ENCODE measurements at regions not wholly inside any gene's neighbourhood (a gene's known extent, or its start where the extent isn't known, plus 50 kb on each side); places are given as distances from the start of the nearest gene placed in this dataset.

- no peak overlapping the region for H3K27ac ChIP-seq (ENCODE audit: low read depth in 2 of 2, low read length in 1 of 2)
- H3F3A ChIP-seq (replicated peaks; ENCODE audit: insufficient read depth): no peaks in the 10 kb centered on the region
- H4K20me1 ChIP-seq (ENCODE audit: insufficient read depth): no peaks in the 10 kb centered on the region
- CTCF ChIA-PET: no interaction called here
- WGBS (ENCODE audit: low lambda C conversion rate): 6% methylated on average over 3 of the region's 3 CpGs
- DNase-seq: no peak
- H3K79me2 ChIP-seq (ENCODE audit: insufficient read depth): no peaks in the 10 kb centered on the region
- peaks cover 4% of the 10 kb centered on the region; the same call in 1 of the 2 replicates for H3K9me3 ChIP-seq
- H3K4me2 ChIP-seq: no peak overlapping the region
- H3K9ac ChIP-seq: no peak overlapping the region
- POLR2A ChIA-PET: no interaction called here
- no peaks in the 10 kb centered on the region for H3K36me3 ChIP-seq (replicated peaks in 1 of 2; ENCODE audit: control insufficient read depth in 1 of 2, insufficient read depth in 2 of 2, low read length in 1 of 2)
- no peak overlapping the region for H2AFZ ChIP-seq (ENCODE audit: low read depth)
- H3K4me3 ChIP-seq (ENCODE audit: low read depth in 2 of 2, low read length in 1 of 2): no peak overlapping the region
- no peak for TF ChIP-seq GATA2 (CRISPR knock-in tag; IDR thresholded peaks at IDR 0.05)
- no peak for TF ChIP-seq CTCF (IDR thresholded peaks at IDR 0.05)
- no peak for TF ChIP-seq FOSL2 (IDR thresholded peaks at IDR 0.05; ENCODE audit: borderline replicate concordance, low read depth)
- TF ChIP-seq REST (IDR thresholded peaks at IDR 0.05; ENCODE audit: low read depth, low read length): no peak
- no peak for TF ChIP-seq POLR2AphosphoS5 (IDR thresholded peaks at IDR 0.05; ENCODE audit: low read depth, low read length)
- TF ChIP-seq ZBTB33 (IDR thresholded peaks at IDR 0.05; ENCODE audit: borderline replicate concordance, low read depth): no peak
- no peak for TF ChIP-seq MEF2A (IDR thresholded peaks at IDR 0.05; ENCODE audit: borderline replicate concordance, low read depth)
- no peak for TF ChIP-seq ELF1 (IDR thresholded peaks at IDR 0.05)
- TF ChIP-seq RCOR1 (IDR thresholded peaks at IDR 0.05; ENCODE audit: low read length): no peak
- TF ChIP-seq FOXM1 (IDR thresholded peaks at IDR 0.05; ENCODE audit: low read depth): no peak
- TF ChIP-seq USF1 (IDR thresholded peaks at IDR 0.05; ENCODE audit: borderline replicate concordance, low read depth): no peak
- no peak for TF ChIP-seq TAF1 (IDR thresholded peaks at IDR 0.05; ENCODE audit: borderline replicate concordance, low read depth, low read length)
- TF ChIP-seq FOXJ3 (CRISPR knock-in tag; IDR thresholded peaks at IDR 0.05): no peak
- no peak for TF ChIP-seq NFIC (IDR thresholded peaks at IDR 0.05; ENCODE audit: borderline replicate concordance)
- no peak for TF ChIP-seq SMC3 (IDR thresholded peaks at IDR 0.05; ENCODE audit: low read depth, low read length)
- TF ChIP-seq EP300 (IDR thresholded peaks at IDR 0.05; ENCODE audit: borderline replicate concordance in 1 of 2, low read depth in 1 of 2, low read length in 1 of 2): no peak
- no peak for TF ChIP-seq TEAD4 (IDR thresholded peaks at IDR 0.05; ENCODE audit: borderline replicate concordance, insufficient read depth)
- no peak for TF ChIP-seq SIN3A (IDR thresholded peaks at IDR 0.05; ENCODE audit: borderline replicate concordance, low read depth, low read length)
- no peak for TF ChIP-seq PBX3 (IDR thresholded peaks at IDR 0.05)
- no peak for TF ChIP-seq JUND (IDR thresholded peaks at IDR 0.05)
- H3K27me3 ChIP-seq (ENCODE audit: insufficient read depth): no peaks in the 10 kb centered on the region
- H3K9me2 ChIP-seq: no peaks in the 10 kb centered on the region
- H3K4me1 ChIP-seq (ENCODE audit: control insufficient read depth in 1 of 2, insufficient read depth in 2 of 2, low read depth in 1 of 2, low read length in 1 of 2): no peaks in the 10 kb centered on the region
Measured at GRCh38 chr21:40902299-40902698, 55.3 kb upstream of the DSCAM start.

Data from SK-N-SH (cell line).